ENCODE measurements at regions not wholly inside any gene's neighbourhood (a gene's known extent, or its start where the extent isn't known, plus 50 kb on each side); places are given as distances from the start of the nearest gene placed in this dataset.
"Not testable (repeated sequence)": the region's sequence is repeated elsewhere in the genome, so short reads cannot be mapped to it uniquely, and the experiment has no call there.

DNA sequence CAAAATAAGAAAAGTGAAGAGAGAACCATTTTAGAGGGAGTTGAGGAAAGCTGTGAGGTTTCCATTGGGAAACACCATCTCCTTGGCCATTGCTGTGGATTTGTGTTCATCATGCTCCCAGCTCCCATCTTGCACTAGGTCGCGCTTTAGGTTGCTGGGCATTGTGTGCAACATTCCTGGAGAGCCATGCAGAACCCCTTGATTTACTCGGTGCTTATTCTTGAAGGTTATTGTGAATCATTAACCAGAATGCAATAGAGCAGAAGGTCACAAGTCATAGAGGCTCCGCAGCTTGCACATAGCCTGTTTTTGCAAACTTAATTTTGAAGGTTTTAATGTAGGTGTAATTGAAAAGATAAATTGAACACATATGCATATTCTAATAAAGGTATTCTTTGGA lies 239.2 kb upstream of the IL12A start (continued):
- no peak for TF ChIP-seq ZNF580 (tag by site-specific recombination; IDR thresholded peaks at IDR 0.05)
- TF ChIP-seq ZNF792 (tag by site-specific recombination; IDR thresholded peaks at IDR 0.05), result no peak
- no peak for TF ChIP-seq ZNF596 (tag by site-specific recombination; IDR thresholded peaks at IDR 0.05)
- no peak for TF ChIP-seq ZBTB48 (tag by site-specific recombination; IDR thresholded peaks at IDR 0.05)
- TF ChIP-seq, protein P1, sequence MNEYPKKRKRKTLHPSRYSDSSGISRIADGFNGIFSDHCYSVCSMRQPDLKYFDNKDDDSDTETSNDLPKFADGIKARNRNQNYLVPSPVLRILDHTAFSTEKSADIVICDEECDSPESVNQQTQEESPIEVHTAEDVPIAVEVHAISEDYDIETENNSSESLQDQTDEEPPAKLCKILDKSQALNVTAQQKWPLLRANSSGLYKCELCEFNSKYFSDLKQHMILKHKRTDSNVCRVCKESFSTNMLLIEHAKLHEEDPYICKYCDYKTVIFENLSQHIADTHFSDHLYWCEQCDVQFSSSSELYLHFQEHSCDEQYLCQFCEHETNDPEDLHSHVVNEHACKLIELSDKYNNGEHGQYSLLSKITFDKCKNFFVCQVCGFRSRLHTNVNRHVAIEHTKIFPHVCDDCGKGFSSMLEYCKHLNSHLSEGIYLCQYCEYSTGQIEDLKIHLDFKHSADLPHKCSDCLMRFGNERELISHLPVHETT (tag by site-specific recombination; IDR thresholded peaks at IDR 0.05), result no peak
- TF ChIP-seq SETDB1 (IDR thresholded peaks at IDR 0.05; ENCODE audit: insufficient read length, low read length), result no peak
- TF ChIP-seq ZNF555 (tag by site-specific recombination; conservative IDR thresholded peaks at IDR 0.05), result no peak
- no peak for TF ChIP-seq ZNF837 (tag by site-specific recombination; IDR thresholded peaks at IDR 0.05)
- TF ChIP-seq GLI2 (tag by site-specific recombination; IDR thresholded peaks at IDR 0.05; ENCODE audit: borderline replicate concordance, low read depth), result no peak
- TF ChIP-seq ZNF311 (tag by site-specific recombination; IDR thresholded peaks at IDR 0.05; ENCODE audit: borderline replicate concordance), result no peak
- no peak for TF ChIP-seq GLI4 (tag by site-specific recombination; IDR thresholded peaks at IDR 0.05)
- no peak for TF ChIP-seq ZNF473 (tag by site-specific recombination; IDR thresholded peaks at IDR 0.05)

GRCh38 chr3:159751146-159751545 lies 237.5 kb upstream of the IL12A start:
- ChIA-PET CTCF (interaction anchor here (0.6 to 0.7 kb wide), 2 partner anchors 23 to 79 kb away, joined by 3 to 5 read pairs; no protein-coding TSS in a partner anchor), POLR2A (interaction anchor here (0.6 to 0.9 kb wide), 2 partner anchors 13 to 29 kb away, joined by 4 to 5 read pairs; no protein-coding TSS in a partner anchor)
- no peak overlapping the region for H3K27ac ChIP-seq (ENCODE audit: extremely low read depth, low read depth, low read length)
- H3K4me1 ChIP-seq (ENCODE audit: control insufficient read depth, insufficient read depth, low read length), result no peaks in the 10 kb centered on the region
- TF ChIP-seq, protein P2, sequence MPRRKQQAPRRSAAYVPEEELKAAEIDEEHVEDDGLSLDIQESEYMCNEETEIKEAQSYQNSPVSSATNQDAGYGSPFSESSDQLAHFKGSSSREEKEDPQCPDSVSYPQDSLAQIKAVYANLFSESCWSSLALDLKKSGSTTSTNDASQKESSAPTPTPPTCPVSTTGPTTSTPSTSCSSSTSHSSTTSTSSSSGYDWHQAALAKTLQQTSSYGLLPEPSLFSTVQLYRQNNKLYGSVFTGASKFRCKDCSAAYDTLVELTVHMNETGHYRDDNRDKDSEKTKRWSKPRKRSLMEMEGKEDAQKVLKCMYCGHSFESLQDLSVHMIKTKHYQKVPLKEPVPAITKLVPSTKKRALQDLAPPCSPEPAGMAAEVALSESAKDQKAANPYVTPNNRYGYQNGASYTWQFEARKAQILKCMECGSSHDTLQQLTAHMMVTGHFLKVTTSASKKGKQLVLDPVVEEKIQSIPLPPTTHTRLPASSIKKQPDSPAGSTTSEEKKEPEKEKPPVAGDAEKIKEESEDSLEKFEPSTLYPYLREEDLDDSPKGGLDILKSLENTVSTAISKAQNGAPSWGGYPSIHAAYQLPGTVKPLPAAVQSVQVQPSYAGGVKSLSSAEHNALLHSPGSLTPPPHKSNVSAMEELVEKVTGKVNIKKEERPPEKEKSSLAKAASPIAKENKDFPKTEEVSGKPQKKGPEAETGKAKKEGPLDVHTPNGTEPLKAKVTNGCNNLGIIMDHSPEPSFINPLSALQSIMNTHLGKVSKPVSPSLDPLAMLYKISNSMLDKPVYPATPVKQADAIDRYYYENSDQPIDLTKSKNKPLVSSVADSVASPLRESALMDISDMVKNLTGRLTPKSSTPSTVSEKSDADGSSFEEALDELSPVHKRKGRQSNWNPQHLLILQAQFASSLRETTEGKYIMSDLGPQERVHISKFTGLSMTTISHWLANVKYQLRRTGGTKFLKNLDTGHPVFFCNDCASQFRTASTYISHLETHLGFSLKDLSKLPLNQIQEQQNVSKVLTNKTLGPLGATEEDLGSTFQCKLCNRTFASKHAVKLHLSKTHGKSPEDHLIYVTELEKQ (tag by site-specific recombination; IDR thresholded peaks at IDR 0.05; ENCODE audit: borderline replicate concordance), result no peak
- TF ChIP-seq ZNF76 (tag by site-specific recombination; IDR thresholded peaks at IDR 0.05; ENCODE audit: borderline replicate concordance, low read depth) (no peak), ZNF544 (tag by site-specific recombination; IDR thresholded peaks at IDR 0.05) (no peak), ZNF274 (IDR thresholded peaks at IDR 0.05; ENCODE audit: low read length) (no peak), ZNF274 (tag by site-specific recombination; IDR thresholded peaks at IDR 0.05; ENCODE audit: borderline replicate concordance) (no peak), ZNF155 (tag by site-specific recombination; IDR thresholded peaks at IDR 0.05) (no peak)
- H3K9me3 ChIP-seq (ENCODE audit: control insufficient read depth, insufficient read depth, low read depth, low read length), result no peaks in the 10 kb centered on the region
- H3K36me3 ChIP-seq (ENCODE audit: control insufficient read depth in 2 of 2, insufficient read depth in 1 of 2, low read length in 2 of 2), result no peaks in the 10 kb centered on the region
- H3K4me3 ChIP-seq (ENCODE audit: low read depth, low read length), result no peak overlapping the region

DNA sequence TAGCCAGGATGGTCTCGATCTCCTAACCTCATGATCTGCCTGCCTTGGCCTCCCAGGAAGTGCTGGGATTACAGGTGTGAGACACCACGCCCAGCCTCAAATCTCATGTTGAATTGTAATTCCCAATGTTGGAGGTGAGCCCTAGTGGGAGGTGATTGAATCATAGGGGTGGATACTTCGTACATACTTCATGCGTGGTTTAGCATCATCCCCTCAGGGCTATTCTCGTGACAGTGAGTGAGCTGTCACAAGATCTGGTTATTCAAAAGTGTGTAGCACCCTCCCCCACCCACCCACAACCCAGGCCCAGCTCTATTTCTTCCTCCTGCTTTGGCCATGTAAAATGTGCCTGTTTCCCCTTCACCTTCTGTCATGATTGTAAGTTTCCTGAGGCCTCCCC lies 236.9 kb upstream of the IL12A start:
- no peak overlapping the region for H3K4me3 ChIP-seq (ENCODE audit: low read depth, low read length)
- POLR2A ChIA-PET, result interaction anchor here (0.6 kb wide), 1 partner anchor 1105 kb away, joined by 5 read pairs; no protein-coding TSS in a partner anchor

DNA sequence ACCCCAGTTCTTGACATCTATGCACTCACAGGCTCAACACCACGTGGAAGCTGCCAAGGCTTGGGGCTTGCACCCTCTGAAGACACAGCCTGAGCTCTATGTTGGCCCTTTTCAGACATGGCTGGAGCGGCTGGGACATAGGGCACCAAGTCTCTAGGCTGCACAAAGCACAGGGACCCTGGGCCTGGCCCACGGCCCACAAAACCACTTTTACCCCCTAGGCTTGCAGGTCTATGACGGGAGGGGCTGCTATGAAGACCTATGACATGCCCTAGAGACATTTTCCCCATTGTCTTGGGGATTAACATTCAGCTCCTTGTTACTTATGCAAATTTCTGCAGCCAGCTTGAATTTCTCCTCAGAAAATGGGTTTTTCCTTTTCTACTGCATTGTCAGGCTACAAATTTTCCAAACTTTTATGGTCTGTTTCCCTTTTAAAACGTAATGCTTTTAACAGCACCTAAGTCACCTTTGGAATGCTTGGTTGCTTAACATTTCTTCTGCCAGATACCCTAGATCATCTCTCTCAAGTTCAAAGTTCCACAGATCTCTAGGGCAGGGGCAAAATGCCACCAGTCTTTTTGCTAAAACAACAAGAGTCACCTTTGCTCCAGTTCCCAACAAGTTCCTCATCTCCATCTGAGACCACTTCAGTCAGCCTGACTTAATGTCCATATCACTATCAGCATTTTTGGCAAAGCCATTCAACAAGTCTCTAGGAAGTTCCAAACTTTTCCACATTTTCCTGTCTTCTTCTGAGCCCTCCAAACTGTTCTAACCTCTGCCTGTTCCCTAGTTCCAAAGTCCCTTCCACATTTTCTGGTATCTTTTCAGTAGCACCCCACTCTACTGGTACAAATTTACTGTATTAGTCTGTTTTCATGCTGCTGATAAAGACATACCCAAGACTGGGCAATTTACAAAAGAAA lies 232.1 kb upstream of the IL12A start:
- CTCF ChIA-PET, result interaction anchor here (0.6 to 0.7 kb wide), 3 partner anchors 78 to 297 kb away, joined by 3 read pairs; no protein-coding TSS in a partner anchor
- POLR2A ChIA-PET, result not testable (repeated sequence)

More for the DNA sequence above, 236.9 kb upstream of the IL12A start:
- TF ChIP-seq ZNF596 (tag by site-specific recombination; IDR thresholded peaks at IDR 0.05), result no peak
- TF ChIP-seq ZFHX2 (tag by site-specific recombination; conservative IDR thresholded peaks at IDR 0.05), result peak; percentile 13; the same call in 1 of the 2 replicates
- Histone ChIP-seq H3K36me3 (ENCODE audit: control insufficient read depth in 2 of 2, insufficient read depth in 1 of 2, low read length in 2 of 2) (no peaks in the 10 kb centered on the region), H3K4me1 (ENCODE audit: control insufficient read depth, insufficient read depth, low read length) (no peaks in the 10 kb centered on the region), H3K27ac (ENCODE audit: extremely low read depth, low read depth, low read length) (no peak overlapping the region), H3K9me3 (ENCODE audit: control insufficient read depth, insufficient read depth, low read depth, low read length) (no peaks in the 10 kb centered on the region)
- CTCF ChIA-PET, result no interaction called here

More for the DNA sequence above, 232.1 kb upstream of the IL12A start:
- not testable (repeated sequence) for H3K9me3 ChIP-seq (ENCODE audit: control insufficient read depth, insufficient read depth, low read depth, low read length); H3K4me1 ChIP-seq (ENCODE audit: control insufficient read depth, insufficient read depth, low read length); H3K4me3 ChIP-seq (ENCODE audit: low read depth, low read length); H3K27ac ChIP-seq (ENCODE audit: extremely low read depth, low read depth, low read length); H3K36me3 ChIP-seq (ENCODE audit: control insufficient read depth in 2 of 2, insufficient read depth in 1 of 2, low read length in 2 of 2)

Data from HEK293 (cell line).